ENCODE measurements at regions not wholly inside any gene's neighbourhood (a gene's known extent, or its start where the extent isn't known, plus 50 kb on each side); places are given as distances from the start of the nearest gene placed in this dataset.
"Not testable (repeated sequence)": the region's sequence is repeated elsewhere in the genome, so short reads cannot be mapped to it uniquely, and the experiment has no call there.

DNA sequence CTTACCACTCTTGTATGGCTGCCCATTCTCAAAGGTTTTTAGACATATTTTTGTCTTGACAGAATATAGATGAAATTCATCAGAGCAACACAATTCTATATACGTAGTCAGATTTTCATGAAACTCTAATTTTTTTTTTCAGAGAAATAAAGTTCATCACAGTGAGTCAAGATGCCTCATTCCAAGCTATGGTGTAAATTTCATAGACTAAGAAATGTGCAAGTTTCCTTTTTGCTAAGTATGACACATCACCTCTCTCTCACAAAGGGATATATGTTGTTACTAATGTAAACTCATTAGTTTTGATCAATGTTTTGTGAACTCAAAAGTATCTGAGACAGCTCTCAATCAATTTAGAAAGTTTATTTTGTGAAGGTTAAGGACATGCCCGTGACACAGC lies 60.4 kb upstream of the ATXN3L start:
- no peak for DNase-seq

DNA sequence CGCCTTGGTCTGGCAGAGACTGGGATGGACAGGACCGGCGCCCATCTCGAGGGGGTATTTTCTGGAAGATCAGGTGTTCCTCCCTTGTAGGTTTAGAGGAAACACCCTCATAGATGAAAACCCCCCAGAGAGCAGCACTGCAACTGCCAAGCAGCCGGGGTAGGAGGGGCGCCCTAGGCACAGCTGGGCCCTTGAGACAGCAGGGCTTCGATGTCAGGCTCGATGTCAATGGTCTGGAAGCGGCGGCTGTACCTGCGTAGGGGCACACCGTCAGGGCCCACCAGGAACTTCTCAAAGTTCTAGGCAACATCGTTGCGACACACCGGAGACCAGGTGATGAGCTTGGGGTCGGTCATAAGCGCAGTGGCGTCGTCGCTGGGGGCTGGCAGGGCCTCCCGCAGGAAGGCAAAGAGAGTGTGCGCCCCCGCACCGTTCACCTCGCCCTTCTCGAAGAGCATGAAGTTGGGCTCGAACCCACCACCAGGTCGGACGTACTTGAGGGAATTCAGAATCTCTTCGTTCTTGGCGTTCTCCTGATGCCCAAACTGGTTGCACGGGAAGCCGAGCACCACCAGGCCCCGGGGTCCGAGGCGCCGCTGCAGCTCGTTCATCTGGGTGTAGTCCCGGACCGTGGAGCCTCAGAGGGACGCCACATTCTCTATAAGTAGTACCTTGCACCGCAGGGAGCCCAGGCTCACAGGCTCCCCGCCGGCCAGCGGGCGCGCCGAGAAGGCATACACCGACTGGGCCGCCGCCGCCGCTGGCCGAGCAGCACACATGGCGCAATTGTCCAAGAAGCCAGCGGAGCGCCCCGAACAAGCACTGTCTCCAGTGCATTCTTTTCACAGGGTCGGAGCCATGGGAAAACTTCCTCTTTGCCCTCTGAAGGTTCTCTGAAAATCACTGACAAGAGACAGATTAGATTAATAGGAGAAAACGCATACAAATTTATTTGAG lies 59.0 kb upstream of the ATXN3L start:
- DNase-seq = peak; percentile 0

DNA sequence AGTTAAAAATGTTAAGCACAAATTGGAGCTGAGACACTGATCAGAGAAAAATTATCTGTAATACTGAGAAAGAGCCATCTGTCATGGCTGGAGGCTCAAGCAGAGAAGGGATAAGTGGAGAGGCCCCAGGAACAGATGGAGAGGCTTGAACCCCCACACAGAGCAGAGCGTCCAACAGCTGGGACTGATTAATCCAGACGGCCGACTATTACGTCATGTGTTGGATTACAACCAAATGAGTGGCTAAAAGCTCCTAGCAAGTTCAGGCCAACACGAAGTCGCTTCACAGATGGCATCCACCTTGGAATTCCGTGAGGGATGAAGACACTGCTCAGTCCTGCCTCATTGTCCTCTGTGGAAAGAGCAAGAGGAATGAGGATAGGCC lies 57.7 kb upstream of the ATXN3L start:
- no peak for DNase-seq

DNA sequence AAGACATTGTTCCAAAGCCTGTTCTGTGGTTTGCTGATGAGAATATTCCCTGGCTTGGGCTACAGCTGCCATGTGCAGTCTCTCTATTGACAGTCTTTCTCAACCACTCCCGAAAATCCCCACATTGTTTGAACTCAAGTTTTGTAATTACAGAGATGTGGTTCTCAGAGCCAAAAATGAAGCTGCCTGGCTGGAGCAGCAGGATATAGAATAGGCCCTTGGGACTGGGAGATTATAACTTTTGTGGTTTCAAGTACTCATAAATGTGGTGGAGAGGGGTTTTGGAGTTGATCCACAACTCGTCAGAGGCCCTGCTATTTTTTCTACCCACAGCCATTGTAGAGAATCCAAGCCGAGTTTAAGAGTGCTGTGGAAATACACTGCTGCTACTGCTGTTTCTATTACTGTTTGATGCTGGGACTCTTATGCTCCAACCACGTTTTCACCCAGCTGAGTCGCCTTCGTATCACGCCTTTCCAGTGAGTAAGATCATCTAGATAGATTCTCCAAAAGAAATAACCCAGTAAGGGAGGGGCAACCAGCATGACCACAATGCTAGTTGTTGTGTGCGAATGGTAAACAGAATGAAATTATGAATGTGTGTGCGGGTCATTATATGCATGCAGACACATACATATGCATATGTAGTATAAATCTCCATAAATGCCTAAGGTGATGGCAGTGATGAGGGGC lies 57.1 kb upstream of the ATXN3L start:
- no peak for DNase-seq

DNA sequence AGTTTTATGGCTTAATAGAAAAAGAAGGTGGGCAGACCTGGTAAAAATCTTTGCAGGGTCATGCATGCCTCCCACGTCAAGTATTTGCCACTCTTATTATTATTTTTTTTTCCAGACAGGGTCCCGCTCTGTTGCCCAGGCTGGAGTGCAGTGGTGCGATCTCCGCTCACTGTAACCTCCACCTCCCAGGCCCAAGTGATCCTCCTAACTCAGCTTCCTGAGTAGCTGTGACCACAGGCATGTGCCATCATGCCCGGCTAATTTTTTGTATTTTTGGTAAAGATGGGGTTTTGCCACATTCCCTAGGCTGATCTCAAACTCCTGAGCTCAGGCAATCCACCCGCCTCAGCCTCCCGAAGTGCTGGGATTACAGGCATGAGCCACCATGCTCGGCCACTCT lies 55.7 kb upstream of the ATXN3L start:
- not testable (repeated sequence) for DNase-seq

DNA sequence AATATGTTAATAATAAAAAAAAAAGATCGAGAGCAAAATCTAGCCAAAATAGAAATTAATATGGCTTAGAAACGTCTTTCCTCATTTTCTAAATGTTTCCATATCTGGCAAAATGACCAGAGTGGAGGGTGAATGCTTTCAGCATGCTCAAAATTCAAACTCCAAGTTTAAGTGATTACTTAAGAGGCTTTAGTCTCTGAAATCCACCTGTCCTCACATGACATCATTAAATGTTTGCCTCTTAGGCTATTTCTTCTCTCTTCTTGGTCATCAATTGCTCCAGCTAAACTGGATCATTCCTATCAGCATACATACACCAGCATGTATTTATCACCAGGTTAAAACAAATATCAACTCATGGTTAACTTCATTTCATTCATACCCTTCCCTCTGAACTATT lies 54.5 kb upstream of the ATXN3L start:
- DNase-seq = no peak

DNA sequence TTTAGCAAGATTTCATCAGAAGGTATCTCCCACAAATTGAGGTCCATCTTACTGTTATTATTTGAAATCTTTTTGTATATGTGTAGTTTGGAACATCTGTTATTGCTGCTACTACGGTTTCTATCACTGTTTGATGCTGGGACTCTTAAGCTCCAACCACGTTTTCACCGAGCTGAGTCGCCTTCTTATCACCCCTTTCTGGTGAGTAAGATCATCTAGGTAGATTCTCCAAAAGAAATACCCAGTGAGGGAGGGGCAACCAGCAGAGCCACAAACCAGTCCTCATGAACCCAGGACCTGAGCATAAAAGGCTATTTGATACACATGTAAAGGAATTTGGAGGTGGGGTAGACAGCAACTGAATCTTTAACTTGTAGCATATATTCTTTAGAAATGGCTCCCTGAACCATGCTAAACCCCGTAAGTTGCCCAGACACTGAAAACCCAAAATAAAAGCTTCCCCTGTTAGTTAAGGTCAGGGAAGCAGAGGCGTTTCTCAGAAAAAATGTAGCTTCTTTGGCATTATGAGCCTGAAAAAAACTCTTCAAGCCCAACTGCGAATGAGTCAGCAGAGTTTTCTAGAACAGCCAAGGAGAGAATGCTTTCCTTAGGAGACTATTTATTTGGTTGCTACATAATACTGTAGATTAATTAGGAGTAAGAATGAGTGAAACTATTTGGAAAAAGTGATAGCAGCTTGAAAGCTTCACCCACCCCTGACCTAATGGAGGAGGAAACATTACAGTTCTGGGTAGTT lies 53.8 kb upstream of the ATXN3L start:
- DNase-seq = no peak

DNA sequence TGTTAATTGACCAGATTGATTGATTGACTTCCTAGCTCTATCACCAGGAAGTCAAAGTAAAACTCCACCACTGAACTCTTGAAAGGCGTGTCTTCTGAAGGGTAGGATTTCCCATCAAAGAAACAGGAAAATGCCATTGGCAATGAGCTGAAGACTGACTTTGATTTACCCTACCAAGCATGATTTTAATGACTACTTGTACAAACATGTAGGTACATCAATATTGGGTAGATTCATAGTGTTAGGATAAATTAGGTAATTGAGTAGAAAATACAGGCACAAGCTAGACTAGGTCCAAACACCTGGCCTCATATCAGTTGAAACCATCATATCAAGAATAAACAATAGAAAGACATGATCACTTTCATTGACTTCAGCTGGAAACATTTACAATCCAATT lies 53.2 kb upstream of the ATXN3L start:
- DNase-seq = no peak

DNA sequence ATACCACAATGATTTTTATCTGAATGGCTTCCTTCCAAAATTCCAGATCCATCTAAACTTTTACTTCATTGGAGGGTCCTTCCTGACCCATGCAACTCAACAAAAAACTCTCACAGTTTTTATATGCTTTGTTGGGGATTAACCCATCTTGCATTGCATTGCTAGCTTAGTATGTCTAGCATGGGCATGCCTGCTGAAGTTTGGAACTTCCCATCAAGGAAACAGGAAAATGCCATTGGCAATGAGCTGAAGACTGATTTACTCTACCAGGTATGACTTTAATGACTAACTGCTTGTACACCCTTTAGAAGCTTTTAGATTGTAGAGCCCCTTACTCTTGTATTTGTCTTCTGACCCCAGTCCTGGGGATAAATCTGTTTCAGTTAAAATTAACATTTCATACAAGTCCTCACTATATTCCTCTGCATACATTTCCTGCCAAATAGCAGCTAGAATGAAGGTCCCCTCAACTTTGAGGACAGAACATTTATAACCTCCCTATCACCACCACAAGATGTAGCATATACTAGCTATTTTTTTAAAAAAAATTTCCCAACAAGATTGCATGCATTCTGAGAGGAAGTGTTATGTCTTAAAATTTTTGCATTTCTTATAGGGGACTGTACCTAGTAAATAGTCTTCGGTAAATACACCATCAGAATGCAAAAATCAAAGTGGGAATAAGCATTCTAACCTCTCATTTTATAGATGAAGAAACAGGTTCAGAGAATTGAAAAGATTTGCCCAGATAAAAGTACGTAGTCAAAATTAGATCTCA lies 52.5 kb upstream of the ATXN3L start:
- no peak for DNase-seq

DNA sequence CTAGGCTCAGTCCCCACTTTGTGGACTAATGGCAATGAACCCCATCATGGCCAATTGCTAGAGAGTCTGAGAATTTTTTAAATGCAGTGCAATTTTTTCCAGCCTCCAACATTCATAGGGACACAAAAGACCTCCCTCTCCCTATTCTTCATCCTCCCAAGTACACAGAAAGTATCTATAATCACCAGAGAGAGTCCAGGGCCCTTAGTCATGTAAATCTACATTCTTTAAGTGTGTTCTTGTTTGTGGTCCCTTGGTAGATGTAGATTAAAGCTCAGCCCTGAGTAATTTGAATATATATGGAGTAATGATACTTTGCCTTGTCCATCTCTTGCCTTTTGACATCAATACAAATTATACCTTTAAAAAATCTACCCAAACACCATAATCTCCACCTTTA lies 51.3 kb upstream of the ATXN3L start:
- no peak for DNase-seq

DNA sequence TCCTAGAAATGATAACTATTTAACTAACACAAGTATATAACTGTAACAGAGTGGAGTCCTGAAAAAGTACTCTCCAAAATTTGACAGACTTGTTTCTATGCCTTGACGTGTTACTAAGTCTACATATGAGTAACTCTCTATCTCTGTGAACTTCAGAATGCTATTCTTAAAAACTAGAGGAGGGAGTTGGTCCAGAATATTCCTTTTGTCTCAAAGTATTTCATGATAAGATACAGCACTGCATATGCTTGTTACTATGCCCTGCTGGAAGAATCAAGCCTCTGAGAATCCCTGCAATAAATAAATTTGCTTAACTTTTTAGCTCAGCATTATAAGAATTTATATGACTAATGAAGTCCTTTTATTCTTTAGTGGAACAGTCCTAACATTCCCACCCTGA lies 50.9 kb upstream of the ATXN3L start:
- no peak for DNase-seq
